ENCODE measurements at regions not wholly inside any gene's neighbourhood (a gene's known extent, or its start where the extent isn't known, plus 50 kb on each side); places are given as distances from the start of the nearest gene placed in this dataset.
"Not testable (repeated sequence)": the region's sequence is repeated elsewhere in the genome, so short reads cannot be mapped to it uniquely, and the experiment has no call there.

- H3K27me3 ChIP-seq (ENCODE audit: control insufficient read depth, insufficient read depth, low read length): no peaks in the 10 kb centered on the region
- no peak for TF ChIP-seq CTCF (IDR thresholded peaks at IDR 0.05; ENCODE audit: low read depth, low read length)
- H3K27ac ChIP-seq (ENCODE audit: low read depth, low read length): no peak overlapping the region
- ChIA-PET POLR2A (no interaction called here), CTCF (interaction anchor here (2.0 kb wide), 1 partner anchor 10 kb away, joined by 16 read pairs; no protein-coding TSS in a partner anchor)
- no peak overlapping the region for H3K4me3 ChIP-seq (ENCODE audit: low read depth, low read length)
- DNase-seq (ENCODE audit: low read depth, low spot score): no peak
- H3K9me3 ChIP-seq (ENCODE audit: control insufficient read depth, insufficient read depth, low read length): no peaks in the 10 kb centered on the region
Observed at GRCh38 chr14:22210906-22211305, 378.1 kb downstream of the DAD1 start.

- ChIA-PET POLR2A (no interaction called here), CTCF (interaction anchor here (0.6 to 1.2 kb wide), 3 partner anchors 9 to 935 kb away, joined by 3 to 8 read pairs (median 3); no protein-coding TSS in a partner anchor)
- no peak overlapping the region for H3K4me3 ChIP-seq (ENCODE audit: low read depth, low read length)
- no peaks in the 10 kb centered on the region for H3K9me3 ChIP-seq (ENCODE audit: control insufficient read depth, insufficient read depth, low read length)
- H3K27me3 ChIP-seq (ENCODE audit: control insufficient read depth, insufficient read depth, low read length): no peaks in the 10 kb centered on the region
- no peak for DNase-seq (ENCODE audit: low read depth, low spot score)
- no peak for TF ChIP-seq CTCF (IDR thresholded peaks at IDR 0.05; ENCODE audit: low read depth, low read length)
- no peak overlapping the region for H3K27ac ChIP-seq (ENCODE audit: low read depth, low read length)
Observed at GRCh38 chr14:22210026-22210425, 379.0 kb downstream of the DAD1 start.

GRCh38 chr14:22203036-22203435 is 386.0 kb downstream of the DAD1 start:
- no peak for TF ChIP-seq CTCF (IDR thresholded peaks at IDR 0.05; ENCODE audit: low read depth, low read length)
- CTCF ChIA-PET: interaction anchor here (1.2 to 4.3 kb wide), 7 partner anchors 9 to 171 kb away, joined by 4 to 96 read pairs (median 42); no protein-coding TSS in a partner anchor
- Histone ChIP-seq H3K9me3 (ENCODE audit: control insufficient read depth, insufficient read depth, low read length) (peaks cover 8% of the 10 kb centered on the region), H3K4me3 (ENCODE audit: low read depth, low read length) (no peak overlapping the region), H3K27me3 (ENCODE audit: control insufficient read depth, insufficient read depth, low read length) (no peaks in the 10 kb centered on the region), H3K27ac (ENCODE audit: low read depth, low read length) (no peak overlapping the region)
- no peak for DNase-seq (ENCODE audit: low read depth, low spot score)
- POLR2A ChIA-PET: no interaction called here

GRCh38 chr14:22202313-22202712 is 386.7 kb downstream of the DAD1 start:
- Histone ChIP-seq H3K4me3 (ENCODE audit: low read depth, low read length) (no peak overlapping the region), H3K9me3 (ENCODE audit: control insufficient read depth, insufficient read depth, low read length) (peaks cover 8% of the 10 kb centered on the region), H3K27ac (ENCODE audit: low read depth, low read length) (no peak overlapping the region), H3K27me3 (ENCODE audit: control insufficient read depth, insufficient read depth, low read length) (no peaks in the 10 kb centered on the region)
- no peak for DNase-seq (ENCODE audit: low read depth, low spot score)
- TF ChIP-seq CTCF (IDR thresholded peaks at IDR 0.05; ENCODE audit: low read depth, low read length): no peak
- ChIA-PET CTCF (interaction anchor here (0.6 to 4.3 kb wide), 11 partner anchors 10 to 183 kb away, joined by 3 to 96 read pairs (median 25); no protein-coding TSS in a partner anchor), POLR2A (no interaction called here)

GRCh38 chr14:22200977-22201605 is 387.9 kb downstream of the DAD1 start:
- POLR2A ChIA-PET: interaction anchor here (0.5 to 0.7 kb wide), 2 partner anchors 11 to 639 kb away, joined by 3 to 4 read pairs; no protein-coding TSS in a partner anchor
- H3K27me3 ChIP-seq (ENCODE audit: control insufficient read depth, insufficient read depth, low read length): no peaks in the 10 kb centered on the region
- DNase-seq (ENCODE audit: low read depth, low spot score): no peak
- peaks cover 8% of the 10 kb centered on the region for H3K9me3 ChIP-seq (ENCODE audit: control insufficient read depth, insufficient read depth, low read length)
- TF ChIP-seq CTCF (IDR thresholded peaks at IDR 0.05; ENCODE audit: low read depth, low read length): peak; percentile 85
- CTCF ChIA-PET: interaction anchor here (0.6 to 4.3 kb wide), 59 partner anchors 9 to 1267 kb away, joined by 3 to 96 read pairs (median 5); no protein-coding TSS in a partner anchor
- no peak overlapping the region for H3K27ac ChIP-seq (ENCODE audit: low read depth, low read length)
- no peak overlapping the region for H3K4me3 ChIP-seq (ENCODE audit: low read depth, low read length)

GRCh38 chr14:22200131-22200530 is 388.9 kb downstream of the DAD1 start:
- DNase-seq (ENCODE audit: low read depth, low spot score); POLR2A ChIA-PET; H3K27ac ChIP-seq (ENCODE audit: low read depth, low read length); H3K9me3 ChIP-seq (ENCODE audit: control insufficient read depth, insufficient read depth, low read length); H3K4me3 ChIP-seq (ENCODE audit: low read depth, low read length); H3K27me3 ChIP-seq (ENCODE audit: control insufficient read depth, insufficient read depth, low read length): not testable (repeated sequence)
- CTCF ChIA-PET: interaction anchor here (0.9 to 4.3 kb wide), 13 partner anchors 8 to 181 kb away, joined by 4 to 96 read pairs (median 11); no protein-coding TSS in a partner anchor
